NCI-H774 (cell line): ENCODE measurements at regions not wholly inside any gene's neighbourhood (a gene's known extent, or its start where the extent isn't known, plus 50 kb on each side); places are given as distances from the start of the nearest gene placed in this dataset.
"Not testable (repeated sequence)": the region's sequence is repeated elsewhere in the genome, so short reads cannot be mapped to it uniquely, and the experiment has no call there.

Source experiments
- DNase-seq: peaks from one replicate; lab custom pipeline; 2025; lab: John Stamatoyannopoulos, UW

- no peak for DNase-seq
These were observed 52.1 kb downstream of the PWWP3B start for GRCh38 chrX:106220177-106220576.

GRCh38 chrX:106243376-106243775 is 75.3 kb downstream of the PWWP3B start:
- DNase-seq = no peak

- DNase-seq = no peak
These were observed 78.4 kb downstream of the PWWP3B start for GRCh38 chrX:106246511-106246910.

GRCh38 chrX:106247162-106247561 is 79.1 kb downstream of the PWWP3B start:
- no peak for DNase-seq

- DNase-seq = no peak
These were observed 81.7 kb downstream of the PWWP3B start for GRCh38 chrX:106249706-106250379.

- DNase-seq = no peak
These were observed 95.7 kb downstream of the PWWP3B start for GRCh38 chrX:106263817-106264216.

- DNase-seq = not testable (repeated sequence)
These were observed 106.0 kb downstream of the PWWP3B start for GRCh38 chrX:106273947-106274587.

- DNase-seq = not testable (repeated sequence)
These were observed 107.1 kb downstream of the PWWP3B start for GRCh38 chrX:106275172-106275571.

- no peak for DNase-seq
These were observed 110.8 kb downstream of the PWWP3B start for GRCh38 chrX:106278951-106279350.

GRCh38 chrX:106281383-106281782 is 113.3 kb downstream of the PWWP3B start:
- no peak for DNase-seq

GRCh38 chrX:106283841-106284240 is 115.7 kb downstream of the PWWP3B start:
- DNase-seq = no peak

GRCh38 chrX:106284431-106285025 is 116.4 kb downstream of the PWWP3B start:
- no peak for DNase-seq

GRCh38 chrX:106286053-106286650 is 118.0 kb downstream of the PWWP3B start:
- no peak for DNase-seq

GRCh38 chrX:106290778-106291177 is 122.7 kb downstream of the PWWP3B start:
- not testable (repeated sequence) for DNase-seq

- DNase-seq = not testable (repeated sequence)
These were observed 123.8 kb downstream of the PWWP3B start for GRCh38 chrX:106291779-106292390.

- no peak for DNase-seq
These were observed 132.1 kb downstream of the PWWP3B start for GRCh38 chrX:106300239-106300638.

- no peak for DNase-seq
These were observed 132.6 kb downstream of the PWWP3B start for GRCh38 chrX:106300656-106301055.

GRCh38 chrX:106302304-106302703 is 134.2 kb downstream of the PWWP3B start:
- no peak for DNase-seq

GRCh38 chrX:106306391-106306947 is 138.4 kb downstream of the PWWP3B start:
- no peak for DNase-seq

GRCh38 chrX:106323357-106323756 is 155.3 kb downstream of the PWWP3B start:
- DNase-seq = no peak

GRCh38 chrX:106331606-106332005 is 163.5 kb downstream of the PWWP3B start:
- no peak for DNase-seq

- DNase-seq = no peak
These were observed 173.7 kb downstream of the PWWP3B start for GRCh38 chrX:106341823-106342222.
